Myocyte (in vitro differentiated cells): ENCODE measurements at regions not wholly inside any gene's neighbourhood (a gene's known extent, or its start where the extent isn't known, plus 50 kb on each side); places are given as distances from the start of the nearest gene placed in this dataset.

ENCODE experiments used
- DNase-seq: peaks from one replicate; pipeline ENCODE4 v3.0.0-alpha.2; 2012; ENCODE audit warnings: low read depth

DNA sequence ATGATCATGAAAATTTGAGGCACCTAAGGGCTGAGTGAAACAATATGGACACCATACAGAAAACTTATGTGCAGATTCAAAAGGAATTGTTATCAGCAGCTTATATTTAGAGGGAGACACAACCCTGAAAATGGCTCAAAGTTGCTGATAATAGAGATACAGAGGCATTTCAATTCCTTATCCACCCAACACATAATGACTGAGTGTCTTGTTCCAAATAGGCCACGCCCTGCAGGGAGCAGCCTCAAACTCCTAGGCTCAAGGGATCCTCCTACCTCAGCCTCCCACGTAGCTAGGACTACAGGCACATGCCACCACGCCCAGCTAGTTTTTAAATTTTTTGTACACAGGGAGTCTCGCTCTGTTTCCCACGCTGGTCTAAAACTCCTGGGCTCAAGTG is 79.0 kb downstream of the LBH start:
- DNase-seq: no peak

DNA sequence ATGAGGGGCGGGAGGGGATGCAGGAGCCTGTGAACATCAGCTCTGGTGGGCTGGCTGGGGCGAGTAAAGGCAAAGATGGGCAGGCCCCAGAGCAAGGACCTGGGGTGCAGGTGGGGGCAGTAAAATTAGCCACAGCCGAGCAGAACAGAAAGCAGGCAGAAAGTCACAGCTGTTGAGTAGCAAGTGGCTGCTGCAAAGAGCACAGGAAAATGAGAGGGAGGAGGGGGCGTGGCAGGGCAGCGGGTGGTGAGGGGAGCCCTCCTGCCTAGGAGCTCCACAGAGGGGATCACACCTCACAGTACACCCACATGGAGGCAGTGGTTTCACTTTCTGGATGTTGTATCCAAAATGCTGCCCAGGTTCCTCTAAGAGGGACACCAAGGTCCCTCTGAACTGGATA is 79.6 kb downstream of the LBH start:
- DNase-seq: no peak

DNA sequence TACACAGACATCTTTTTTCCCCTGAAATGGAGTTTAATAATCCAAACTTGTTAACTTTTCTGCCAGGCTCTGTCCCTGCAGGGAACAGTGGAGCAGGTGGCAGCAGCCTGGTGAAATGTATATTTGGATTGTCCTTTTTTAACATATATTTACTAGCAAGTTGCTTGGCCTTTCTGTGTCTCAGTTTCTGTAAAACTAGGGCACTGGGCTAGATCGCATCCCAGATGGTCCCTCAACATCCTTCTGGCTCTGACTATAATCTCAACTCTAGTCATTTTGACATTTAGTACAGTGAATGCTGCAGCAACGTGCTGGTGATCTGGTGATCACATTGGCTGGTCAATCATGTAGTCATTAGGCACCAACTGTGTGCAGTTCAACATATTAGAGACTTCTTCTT is 80.4 kb downstream of the LBH start:
- no peak for DNase-seq

- DNase-seq: no peak
These were observed 81.6 kb downstream of the LBH start for GRCh38 chr2:30312916-30313315.

GRCh38 chr2:30314981-30315380 is 83.6 kb downstream of the LBH start:
- no peak for DNase-seq

DNA sequence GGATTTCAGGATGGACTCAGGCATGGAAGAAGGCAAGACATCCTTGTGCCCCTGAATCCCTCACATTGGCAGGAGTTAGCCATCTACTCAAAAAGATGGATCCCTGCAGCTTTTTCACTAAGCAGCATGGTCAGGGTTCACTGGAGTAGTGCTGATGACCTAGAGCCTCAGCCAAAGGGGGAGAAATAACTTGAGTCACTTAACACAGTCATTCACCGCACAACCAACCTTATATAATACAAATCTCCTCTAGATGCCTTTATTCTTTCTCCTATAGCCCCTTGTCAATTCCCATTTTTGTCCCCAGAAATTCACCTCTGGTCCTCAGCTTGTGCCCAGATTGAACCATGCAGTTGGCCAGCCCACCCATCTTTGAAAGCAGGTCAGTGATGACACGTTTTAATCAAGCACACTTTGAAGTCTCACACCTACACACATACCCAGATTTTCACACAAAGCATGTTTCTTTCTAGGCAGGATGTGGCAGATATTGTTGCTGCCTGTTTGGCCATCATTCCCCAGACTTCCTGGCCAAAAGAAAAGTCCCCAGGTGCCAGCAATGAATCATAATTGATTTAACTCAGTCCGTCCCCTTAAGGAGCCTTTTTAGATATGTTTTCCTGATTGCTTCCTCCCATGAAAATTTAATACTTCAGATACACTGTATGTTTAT is 84.2 kb downstream of the LBH start:
- DNase-seq: no peak

- no peak for DNase-seq
These were observed 85.1 kb downstream of the LBH start for GRCh38 chr2:30316408-30316807.

- DNase-seq: no peak
These were observed 87.9 kb downstream of the LBH start for GRCh38 chr2:30318987-30319782.

DNA sequence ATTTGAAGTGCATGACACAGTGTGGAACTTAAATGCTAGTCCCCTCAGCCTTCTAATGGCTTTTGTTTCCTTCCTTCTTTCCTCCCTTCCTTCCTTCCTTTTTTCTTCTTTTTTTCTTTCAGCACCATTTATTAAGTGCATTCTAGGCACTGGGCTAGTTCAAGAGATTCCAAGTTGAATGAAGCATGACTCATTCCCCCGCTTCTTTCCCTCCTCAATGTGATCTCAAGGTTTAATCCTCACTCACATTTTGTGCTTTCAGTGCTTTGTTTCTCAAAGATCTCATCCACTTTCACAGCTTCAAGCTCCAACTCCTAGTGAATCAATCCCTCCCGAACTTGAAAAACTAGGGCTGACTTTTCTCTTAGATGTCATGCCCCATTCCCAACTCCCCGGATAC is 90.1 kb downstream of the LBH start:
- no peak for DNase-seq

DNA sequence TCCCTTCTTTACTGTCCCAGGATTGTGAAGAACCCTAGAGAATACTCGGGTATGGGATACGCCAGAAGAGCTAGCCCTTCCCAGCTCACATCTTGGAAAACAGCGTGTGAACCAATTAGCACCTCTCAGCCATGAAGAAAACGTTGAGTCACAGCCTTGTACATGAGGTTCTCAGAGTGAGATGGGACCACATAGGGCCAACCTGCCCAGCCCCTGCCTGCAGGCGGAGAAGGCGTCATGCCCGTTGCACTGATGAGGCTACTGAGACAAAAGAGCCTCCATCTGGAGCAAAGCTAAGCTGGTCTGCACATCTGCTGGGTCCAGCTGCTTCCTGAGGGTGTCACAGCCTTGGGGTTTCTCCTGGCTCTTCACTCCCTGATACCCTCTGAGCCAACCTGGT is 92.2 kb downstream of the LBH start:
- DNase-seq: no peak

- DNase-seq: no peak
These were observed 93.0 kb downstream of the LBH start for GRCh38 chr2:30324245-30324908.

GRCh38 chr2:30325600-30326328 is 94.4 kb downstream of the LBH start:
- no peak for DNase-seq

DNA sequence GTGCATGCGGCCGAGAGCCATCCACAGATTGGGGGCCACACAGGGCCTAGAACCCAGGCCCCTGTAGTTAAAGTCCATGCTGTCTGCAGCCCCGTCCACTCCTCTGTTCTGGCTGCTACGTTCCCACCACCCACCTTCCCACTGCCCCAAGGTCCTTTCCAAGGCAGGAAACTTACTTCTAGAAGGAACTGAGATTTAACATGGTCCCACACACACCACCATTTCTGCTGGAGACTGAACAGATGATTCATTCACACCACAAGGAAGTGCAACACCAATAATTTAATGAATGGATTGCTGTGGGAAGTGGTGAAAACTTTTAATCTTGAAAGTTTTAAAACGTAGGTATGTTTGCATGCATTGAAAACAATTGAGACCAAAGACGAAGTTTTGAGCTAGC is 95.2 kb downstream of the LBH start:
- no peak for DNase-seq

DNA sequence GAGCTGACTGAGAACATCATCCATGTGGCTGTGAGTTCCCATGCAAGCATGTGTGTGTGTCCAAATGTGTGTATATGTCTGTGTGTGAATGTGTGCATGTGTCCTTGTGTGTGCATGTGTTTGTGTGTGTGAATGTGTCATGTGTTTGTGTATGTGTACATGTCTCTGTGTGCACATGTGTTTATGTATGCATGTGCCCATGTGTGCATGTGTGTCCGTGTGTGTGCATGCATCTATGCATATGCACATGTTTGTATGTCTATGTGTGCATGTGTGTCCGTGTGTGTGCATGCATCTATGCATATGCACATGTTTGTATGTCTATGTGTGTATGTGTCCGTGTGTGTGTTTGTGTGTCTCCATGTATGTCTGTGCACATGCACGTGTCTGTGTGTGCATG is 99.7 kb downstream of the LBH start:
- DNase-seq: no peak

DNA sequence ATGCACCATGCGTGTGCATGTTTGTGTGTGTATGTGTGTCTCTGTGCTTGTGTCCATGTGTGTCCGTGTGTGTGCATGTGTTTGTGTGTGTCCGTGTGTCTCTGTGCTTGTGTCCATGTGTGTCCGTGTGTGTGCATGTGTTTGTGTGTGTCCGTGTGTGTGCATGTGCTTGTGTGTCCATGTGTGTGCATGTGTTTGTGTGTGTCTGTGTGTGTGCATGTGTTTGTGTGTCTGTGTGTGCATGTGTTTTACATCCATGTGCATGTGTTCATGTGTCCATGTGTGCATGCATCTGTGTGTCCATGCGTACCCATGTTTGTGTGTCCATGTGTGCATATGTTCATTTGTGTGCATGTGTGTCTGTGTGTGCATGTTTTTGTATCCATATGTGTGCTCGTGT is 100.5 kb downstream of the LBH start:
- no peak for DNase-seq

GRCh38 chr2:30332791-30333453 is 101.6 kb downstream of the LBH start:
- no peak for DNase-seq

GRCh38 chr2:30334762-30335363 is 103.5 kb downstream of the LBH start:
- no peak for DNase-seq

DNA sequence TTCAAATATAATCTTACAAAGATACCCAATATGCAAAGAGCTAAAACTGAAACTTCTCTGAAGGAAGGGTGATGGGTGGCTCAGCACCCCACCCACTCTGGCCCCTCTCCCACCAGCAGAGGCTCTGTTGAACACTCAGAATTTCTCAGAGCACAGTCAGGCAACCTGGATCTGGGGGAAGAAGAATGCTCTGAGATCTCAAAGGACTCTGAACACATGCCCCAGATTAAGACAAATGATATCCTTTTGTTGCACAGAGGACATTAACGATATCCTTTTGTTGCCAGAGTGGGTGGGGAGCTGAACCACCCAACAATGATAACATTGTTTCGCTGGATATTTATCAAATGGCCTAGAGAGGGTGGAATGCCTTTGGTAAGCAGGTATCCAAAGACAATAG is 104.8 kb downstream of the LBH start:
- no peak for DNase-seq

GRCh38 chr2:30336978-30337841 is 105.9 kb downstream of the LBH start:
- no peak for DNase-seq

DNA sequence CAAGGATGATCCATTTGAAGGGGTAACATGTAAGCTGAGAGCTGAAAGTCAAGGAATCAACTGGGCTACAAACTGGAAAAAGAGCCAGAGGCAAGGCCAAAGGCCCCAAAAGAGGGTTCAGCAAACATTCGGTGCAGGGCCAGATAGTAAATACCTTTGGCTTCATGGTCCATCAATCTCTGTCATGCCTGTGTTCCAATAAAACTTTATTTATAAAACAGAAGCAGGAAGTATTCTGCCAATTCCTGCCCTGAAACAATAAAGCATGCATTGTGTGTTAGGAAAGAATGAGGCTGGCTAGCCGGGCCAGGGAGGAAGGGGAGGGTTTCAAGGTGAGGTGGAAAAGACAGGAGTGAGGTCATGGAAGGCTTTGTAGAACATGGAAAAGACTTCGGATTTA is 107.1 kb downstream of the LBH start:
- DNase-seq: no peak
